22Rv1 (cell line): ENCODE measurements at regions not wholly inside any gene's neighbourhood (a gene's known extent, or its start where the extent isn't known, plus 50 kb on each side); places are given as distances from the start of the nearest gene placed in this dataset.

Experiments used
- H3K27ac ChIP-seq: fragments of 450-650 bp; 2 replicates; pipeline ENCODE4 v1.5.1; 2017
- ZFX ChIP-seq: fragments of 450-650 bp; IDR thresholded peaks from 2 replicates; pipeline ENCODE4 v1.6.1; 2017; ENCODE audit warnings: antibody characterized with exemption, borderline replicate concordance
- TF ChIP-seq, protein P1 (sequence below): fragments of 450-650 bp; IDR thresholded peaks from 2 replicates; pipeline ENCODE4 v1.5.1; 2017; ENCODE audit warnings: mild to moderate bottlenecking

GRCh38 chr2:121994238-121995206 is 239.1 kb downstream of the TSN start:
- no peak overlapping the region for H3K27ac ChIP-seq
- TF ChIP-seq, protein P1, sequence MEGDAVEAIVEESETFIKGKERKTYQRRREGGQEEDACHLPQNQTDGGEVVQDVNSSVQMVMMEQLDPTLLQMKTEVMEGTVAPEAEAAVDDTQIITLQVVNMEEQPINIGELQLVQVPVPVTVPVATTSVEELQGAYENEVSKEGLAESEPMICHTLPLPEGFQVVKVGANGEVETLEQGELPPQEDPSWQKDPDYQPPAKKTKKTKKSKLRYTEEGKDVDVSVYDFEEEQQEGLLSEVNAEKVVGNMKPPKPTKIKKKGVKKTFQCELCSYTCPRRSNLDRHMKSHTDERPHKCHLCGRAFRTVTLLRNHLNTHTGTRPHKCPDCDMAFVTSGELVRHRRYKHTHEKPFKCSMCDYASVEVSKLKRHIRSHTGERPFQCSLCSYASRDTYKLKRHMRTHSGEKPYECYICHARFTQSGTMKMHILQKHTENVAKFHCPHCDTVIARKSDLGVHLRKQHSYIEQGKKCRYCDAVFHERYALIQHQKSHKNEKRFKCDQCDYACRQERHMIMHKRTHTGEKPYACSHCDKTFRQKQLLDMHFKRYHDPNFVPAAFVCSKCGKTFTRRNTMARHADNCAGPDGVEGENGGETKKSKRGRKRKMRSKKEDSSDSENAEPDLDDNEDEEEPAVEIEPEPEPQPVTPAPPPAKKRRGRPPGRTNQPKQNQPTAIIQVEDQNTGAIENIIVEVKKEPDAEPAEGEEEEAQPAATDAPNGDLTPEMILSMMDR = no peak

GRCh38 chr2:121998751-121999150 is 243.3 kb downstream of the TSN start:
- no peak overlapping the region for H3K27ac ChIP-seq
- TF ChIP-seq ZFX = no peak
- TF ChIP-seq, protein P1 = no peak

DNA sequence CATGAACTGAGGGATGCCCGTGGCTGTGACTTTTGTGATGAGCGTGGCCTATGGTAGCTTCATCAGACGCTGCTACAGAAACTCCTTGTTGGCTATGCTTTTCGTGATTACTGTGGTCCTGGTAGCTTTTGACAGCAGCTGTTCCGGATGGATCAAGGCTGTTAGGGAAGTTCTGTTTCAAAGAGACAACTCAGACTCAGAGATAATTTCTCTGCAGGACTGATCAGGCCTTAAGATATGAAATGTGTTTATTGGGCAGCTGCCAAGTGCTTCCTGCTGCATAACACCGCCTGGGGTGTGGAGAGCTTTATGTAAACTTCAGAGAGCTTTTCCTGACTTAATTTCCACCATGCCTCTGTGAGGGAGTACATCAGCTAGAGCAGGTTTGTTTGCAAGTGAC is 243.8 kb downstream of the TSN start:
- TF ChIP-seq, protein P1 = no peak
- no peak for TF ChIP-seq ZFX
- H3K27ac ChIP-seq = no peak overlapping the region

GRCh38 chr2:122000556-122001340 is 245.3 kb downstream of the TSN start:
- H3K27ac ChIP-seq = no peak overlapping the region

GRCh38 chr2:122001441-122001874 is 246.0 kb downstream of the TSN start:
- TF ChIP-seq ZFX = no peak
- TF ChIP-seq, protein P1 = no peak
- H3K27ac ChIP-seq = no peak overlapping the region

More at GRCh38 chr2:122000556-122001340, 245.3 kb downstream of the TSN start:
- TF ChIP-seq ZFX = no peak
- TF ChIP-seq, protein P1 = no peak

- H3K27ac ChIP-seq = no peak overlapping the region
- TF ChIP-seq ZFX = no peak
- TF ChIP-seq, protein P1 = no peak
These were observed 247.9 kb downstream of the TSN start for GRCh38 chr2:122003196-122003940.
